Lung (tissue), 11 donors: ENCODE measurements at regions not wholly inside any gene's neighbourhood (a gene's known extent, or its start where the extent isn't known, plus 50 kb on each side); places are given as distances from the start of the nearest gene placed in this dataset.

Experiments
- ATAC-seq: fragments of 200-7000 bp; cut with Tn5 transposase; one replicate; pipeline ENCODE4 v1.9.1; 2020; ENCODE audit warnings: moderate number of reproducible peaks; ENCODE audit not compliant: insufficient read depth, low FRiP score
- DNase-seq, 3 donors: peaks; one replicate each; pipeline ENCODE4 v3.0.0-alpha.2; 2013 to 2017
- H3K27ac ChIP-seq, 2 donors: one replicate each; pipeline ENCODE4 v1.5.1; 2013; ENCODE audit warnings: mild to moderate bottlenecking in 2 of 2, moderate library complexity in 2 of 2, control low read depth in 1 of 2, inconsistent platforms in 1 of 2, low read depth in 1 of 2, low read length in 1 of 2
- H3K27me3 ChIP-seq, 3 donors: one replicate each; pipeline ENCODE4 v1.5.1; 2013; ENCODE audit warnings: low read length in 2 of 3; ENCODE audit not compliant: control insufficient read depth in 3 of 3, insufficient read depth in 3 of 3
- H3K36me3 ChIP-seq, 4 donors: one replicate each; pipeline ENCODE4 v1.5.1; 2013; ENCODE audit warnings: low read length in 4 of 4, mild to moderate bottlenecking in 1 of 4, moderate library complexity in 1 of 4; ENCODE audit not compliant: control insufficient read depth in 4 of 4, insufficient read depth in 4 of 4
- H3K4me1 ChIP-seq, 5 donors: one replicate each; pipeline ENCODE4 v1.5.1; 2013; ENCODE audit warnings: low read length in 5 of 5, mild to moderate bottlenecking in 2 of 5, moderate library complexity in 1 of 5; ENCODE audit not compliant: control insufficient read depth in 5 of 5, insufficient read depth in 5 of 5
- H3K4me3 ChIP-seq: one replicate; pipeline ENCODE4 v1.5.1; 2013; ENCODE audit warnings: mild to moderate bottlenecking, control low read depth, moderate library complexity
- H3K9ac ChIP-seq, 2 donors: one replicate each; pipeline ENCODE4 v1.5.1; 2013; ENCODE audit warnings: low read length in 2 of 2, control low read depth in 1 of 2; ENCODE audit not compliant: insufficient read depth in 1 of 2
- H3K9me3 ChIP-seq, 4 donors: one replicate each; pipeline ENCODE4 v1.5.1; 2013; ENCODE audit warnings: low read length in 3 of 4, mild to moderate bottlenecking in 1 of 4, moderate library complexity in 1 of 4; ENCODE audit not compliant: control insufficient read depth in 4 of 4, insufficient read depth in 3 of 4
- WGBS, 2 donors: extraction: QIAGEN DNeasy Blood & Tissue Kit; methylation state at CpG; one replicate each; pipeline ENCODE4 v1.1.7; 2013; 5-methylcytosine and 5-hydroxymethylcytosine counted together
- TF ChIP-seq, protein P1 (sequence below): IDR thresholded peaks from 2 replicates; pipeline ENCODE4 v1.5.1; 2012; ENCODE audit warnings: mild to moderate bottlenecking; ENCODE audit errors: control extremely low read depth, extremely low read depth
- donor health status: control.
- donor health status: control.
- donor health status: Bipolar disorder and iron deficiency.
- donor health status: healthy.
- donor health status: DM: yes; HTN: yes; CAD: no.

DNA sequence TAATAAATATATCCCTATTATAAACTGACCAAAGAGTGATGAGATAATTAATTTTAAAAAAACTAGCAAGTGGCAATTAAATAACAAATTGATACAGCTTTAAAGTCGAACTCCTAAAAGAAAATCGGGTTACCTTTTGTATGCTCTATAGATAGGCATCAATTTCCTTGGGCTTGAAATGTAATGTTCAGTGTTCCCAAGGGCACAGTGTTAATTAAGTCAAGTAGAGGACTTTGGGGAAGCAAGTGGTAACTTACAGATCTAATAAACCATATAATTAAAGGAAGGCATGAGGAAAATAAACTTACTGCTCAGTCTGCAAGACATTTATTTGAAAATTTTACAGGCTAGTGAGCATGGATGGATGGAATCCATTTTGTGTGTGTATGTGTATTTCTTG is 220.9 kb downstream of the FSCB start:
- 78 to 85% methylated on average over 2 of the region's 2 CpGs for WGBS, 2 donors
- TF ChIP-seq, protein P1, sequence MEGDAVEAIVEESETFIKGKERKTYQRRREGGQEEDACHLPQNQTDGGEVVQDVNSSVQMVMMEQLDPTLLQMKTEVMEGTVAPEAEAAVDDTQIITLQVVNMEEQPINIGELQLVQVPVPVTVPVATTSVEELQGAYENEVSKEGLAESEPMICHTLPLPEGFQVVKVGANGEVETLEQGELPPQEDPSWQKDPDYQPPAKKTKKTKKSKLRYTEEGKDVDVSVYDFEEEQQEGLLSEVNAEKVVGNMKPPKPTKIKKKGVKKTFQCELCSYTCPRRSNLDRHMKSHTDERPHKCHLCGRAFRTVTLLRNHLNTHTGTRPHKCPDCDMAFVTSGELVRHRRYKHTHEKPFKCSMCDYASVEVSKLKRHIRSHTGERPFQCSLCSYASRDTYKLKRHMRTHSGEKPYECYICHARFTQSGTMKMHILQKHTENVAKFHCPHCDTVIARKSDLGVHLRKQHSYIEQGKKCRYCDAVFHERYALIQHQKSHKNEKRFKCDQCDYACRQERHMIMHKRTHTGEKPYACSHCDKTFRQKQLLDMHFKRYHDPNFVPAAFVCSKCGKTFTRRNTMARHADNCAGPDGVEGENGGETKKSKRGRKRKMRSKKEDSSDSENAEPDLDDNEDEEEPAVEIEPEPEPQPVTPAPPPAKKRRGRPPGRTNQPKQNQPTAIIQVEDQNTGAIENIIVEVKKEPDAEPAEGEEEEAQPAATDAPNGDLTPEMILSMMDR, result no peak
- ATAC-seq, result no peak
- Histone ChIP-seq H3K27me3 (no peaks in the 10 kb centered on the region), H3K27ac (no peak overlapping the region), H3K4me3 (no peak overlapping the region), H3K9me3 (no peaks in the 10 kb centered on the region), H3K9ac (no peak overlapping the region), H3K36me3 (no peaks in the 10 kb centered on the region), H3K4me1 (no peaks in the 10 kb centered on the region)
- DNase-seq, result no peak

DNA sequence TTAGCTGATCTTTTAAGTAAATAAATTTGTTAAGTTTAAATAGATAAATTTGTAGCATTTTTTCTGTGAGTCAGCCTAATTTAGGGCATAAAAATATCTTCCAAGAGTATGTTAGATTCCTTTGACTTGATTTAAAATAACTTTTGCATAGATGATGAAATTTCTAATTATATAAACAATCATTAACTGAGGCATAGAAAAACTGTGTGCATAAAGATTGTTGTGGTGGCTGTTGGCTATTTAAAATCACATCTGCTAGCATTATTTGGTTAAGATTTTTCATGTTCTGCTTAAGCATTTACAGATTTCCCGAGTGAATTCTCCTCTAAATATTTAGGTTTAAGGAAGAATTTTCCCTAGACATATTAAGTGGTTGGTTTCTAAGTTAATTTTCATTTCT is 223.2 kb downstream of the FSCB start:
- H3K9me3 ChIP-seq, result no peaks in the 10 kb centered on the region
- no peak for DNase-seq
- H3K27me3 ChIP-seq, result no peaks in the 10 kb centered on the region
- no peak overlapping the region for H3K9ac ChIP-seq
- TF ChIP-seq, protein P1, result no peak
- 46 to 56% methylated on average over 1 of the region's 1 CpG for WGBS, 2 donors
- no peak for ATAC-seq
- no peaks in the 10 kb centered on the region for H3K36me3 ChIP-seq
- H3K4me1 ChIP-seq, result no peaks in the 10 kb centered on the region
- H3K4me3 ChIP-seq, result no peak overlapping the region
- H3K27ac ChIP-seq, result no peak overlapping the region

DNA sequence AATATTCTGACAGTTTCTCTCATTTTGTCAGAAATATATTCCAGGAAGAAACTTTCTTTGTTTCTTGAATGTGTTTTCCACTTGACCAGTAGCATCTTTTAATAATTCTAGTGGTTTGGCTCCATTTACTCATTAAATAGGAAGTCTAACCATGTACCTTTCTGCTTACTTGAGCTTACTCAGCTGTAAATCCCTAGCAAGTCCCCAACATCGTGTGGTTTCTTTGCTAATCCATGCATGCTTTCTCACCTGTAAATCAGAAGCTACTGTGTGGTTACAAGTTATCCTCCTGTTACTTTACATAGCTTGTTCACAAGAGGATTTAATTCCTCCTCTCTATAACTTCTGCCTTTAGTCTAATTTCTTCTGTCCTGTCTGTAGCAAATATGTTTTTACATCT is 227.7 kb downstream of the FSCB start:
- H3K4me1 ChIP-seq, result no peaks in the 10 kb centered on the region
- no peaks in the 10 kb centered on the region for H3K27me3 ChIP-seq
- no peak overlapping the region for H3K9ac ChIP-seq
- TF ChIP-seq, protein P1, result no peak
- H3K9me3 ChIP-seq, result no peaks in the 10 kb centered on the region
- no peak overlapping the region for H3K4me3 ChIP-seq
- no peak overlapping the region for H3K27ac ChIP-seq
- WGBS, 2 donors, result 37 to 65% methylated on average over 1 of the region's 1 CpG
- no peaks in the 10 kb centered on the region for H3K36me3 ChIP-seq
- DNase-seq, result no peak
- ATAC-seq, result no peak

DNA sequence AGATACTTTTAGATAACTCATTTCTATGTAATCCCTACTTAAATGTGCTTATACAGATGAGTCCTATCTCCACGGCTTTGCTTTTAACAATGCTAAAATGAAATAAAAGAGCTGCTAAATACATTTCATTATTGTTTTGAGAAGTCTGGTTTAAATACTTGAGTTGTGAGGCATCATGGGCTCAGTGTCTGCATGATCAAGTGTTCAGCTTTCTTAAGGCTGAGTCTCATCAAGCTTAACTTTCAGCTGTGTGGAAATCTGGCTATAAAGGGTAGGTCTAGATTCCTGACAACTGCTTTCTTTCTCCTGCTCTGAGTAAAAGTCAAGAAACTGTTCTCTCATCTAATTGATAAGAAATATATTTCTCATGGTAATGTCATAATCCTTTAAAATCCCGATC is 235.4 kb downstream of the FSCB start:
- Histone ChIP-seq H3K4me3 (no peak overlapping the region), H3K36me3 (no peaks in the 10 kb centered on the region), H3K4me1 (no peaks in the 10 kb centered on the region), H3K27ac (no peak overlapping the region), H3K9me3 (no peaks in the 10 kb centered on the region), H3K27me3 (no peaks in the 10 kb centered on the region), H3K9ac (no peak overlapping the region)
- ATAC-seq, result no peak
- TF ChIP-seq, protein P1, result no peak
- WGBS, 2 donors, result 91 to 95% methylated on average over 2 of the region's 2 CpGs
- DNase-seq, result no peak
